ENCODE measurements at regions not wholly inside any gene's neighbourhood (a gene's known extent, or its start where the extent isn't known, plus 50 kb on each side); places are given as distances from the start of the nearest gene placed in this dataset.

DNA sequence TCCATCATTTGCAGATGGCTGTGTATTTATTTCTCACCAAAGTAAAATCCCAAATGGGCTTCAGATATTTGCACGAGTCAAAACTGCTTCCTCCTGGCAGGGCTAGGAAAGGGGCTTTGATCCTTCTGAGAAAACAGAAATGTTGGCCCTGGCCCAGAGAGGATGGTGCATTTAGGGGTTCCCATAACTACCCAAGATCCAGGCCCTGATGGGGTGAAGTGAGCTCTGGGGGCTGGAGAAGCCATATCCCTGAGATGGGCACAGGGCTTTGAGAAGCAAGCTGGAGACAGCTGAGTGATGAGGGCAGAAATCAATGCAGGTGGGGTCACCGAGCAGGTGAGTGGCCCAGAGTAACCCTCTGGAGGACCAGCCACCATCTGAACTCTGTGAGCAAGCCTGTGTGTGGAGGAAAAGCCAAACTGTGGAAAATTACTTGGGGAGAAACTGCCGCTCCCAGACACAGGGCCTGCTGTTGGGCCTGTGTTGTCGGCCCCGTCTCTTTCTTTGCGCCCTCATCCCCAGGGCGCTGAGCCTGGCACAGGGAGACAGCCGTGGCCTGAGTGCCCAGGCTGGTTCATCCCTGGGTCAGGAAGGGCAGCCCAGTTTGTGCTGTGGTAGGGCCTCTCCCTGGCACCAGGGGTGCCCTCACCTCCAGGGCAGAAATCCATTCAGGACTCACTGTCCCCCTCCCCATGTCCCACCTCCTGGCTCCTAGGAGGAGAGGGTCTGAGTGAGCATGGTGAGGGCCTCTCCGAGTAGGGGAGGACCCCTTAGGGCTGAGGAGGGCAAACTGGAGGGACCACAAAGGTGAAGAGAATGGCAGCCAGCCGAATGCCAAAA lies 167.8 kb upstream of the HAAO start:
- TF ChIP-seq TAF1 (IDR thresholded peaks at IDR 0.05; ENCODE audit: low read depth): no peak
- TF ChIP-seq, protein P1, sequence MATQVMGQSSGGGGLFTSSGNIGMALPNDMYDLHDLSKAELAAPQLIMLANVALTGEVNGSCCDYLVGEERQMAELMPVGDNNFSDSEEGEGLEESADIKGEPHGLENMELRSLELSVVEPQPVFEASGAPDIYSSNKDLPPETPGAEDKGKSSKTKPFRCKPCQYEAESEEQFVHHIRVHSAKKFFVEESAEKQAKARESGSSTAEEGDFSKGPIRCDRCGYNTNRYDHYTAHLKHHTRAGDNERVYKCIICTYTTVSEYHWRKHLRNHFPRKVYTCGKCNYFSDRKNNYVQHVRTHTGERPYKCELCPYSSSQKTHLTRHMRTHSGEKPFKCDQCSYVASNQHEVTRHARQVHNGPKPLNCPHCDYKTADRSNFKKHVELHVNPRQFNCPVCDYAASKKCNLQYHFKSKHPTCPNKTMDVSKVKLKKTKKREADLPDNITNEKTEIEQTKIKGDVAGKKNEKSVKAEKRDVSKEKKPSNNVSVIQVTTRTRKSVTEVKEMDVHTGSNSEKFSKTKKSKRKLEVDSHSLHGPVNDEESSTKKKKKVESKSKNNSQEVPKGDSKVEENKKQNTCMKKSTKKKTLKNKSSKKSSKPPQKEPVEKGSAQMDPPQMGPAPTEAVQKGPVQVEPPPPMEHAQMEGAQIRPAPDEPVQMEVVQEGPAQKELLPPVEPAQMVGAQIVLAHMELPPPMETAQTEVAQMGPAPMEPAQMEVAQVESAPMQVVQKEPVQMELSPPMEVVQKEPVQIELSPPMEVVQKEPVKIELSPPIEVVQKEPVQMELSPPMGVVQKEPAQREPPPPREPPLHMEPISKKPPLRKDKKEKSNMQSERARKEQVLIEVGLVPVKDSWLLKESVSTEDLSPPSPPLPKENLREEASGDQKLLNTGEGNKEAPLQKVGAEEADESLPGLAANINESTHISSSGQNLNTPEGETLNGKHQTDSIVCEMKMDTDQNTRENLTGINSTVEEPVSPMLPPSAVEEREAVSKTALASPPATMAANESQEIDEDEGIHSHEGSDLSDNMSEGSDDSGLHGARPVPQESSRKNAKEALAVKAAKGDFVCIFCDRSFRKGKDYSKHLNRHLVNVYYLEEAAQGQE (IDR thresholded peaks at IDR 0.05; ENCODE audit: low read depth): no peak

Measured in Ishikawa (cell line).